T-helper 1 cell (primary cell): ENCODE measurements at regions not wholly inside any gene's neighbourhood (a gene's known extent, or its start where the extent isn't known, plus 50 kb on each side); places are given as distances from the start of the nearest gene placed in this dataset.
A peak's percentile ranks its signal among the peaks of the same experiment; 100 is the strongest.
"Not testable (repeated sequence)": the region's sequence is repeated elsewhere in the genome, so short reads cannot be mapped to it uniquely, and the experiment has no call there.

Source experiments
- DNase-seq, 5 donors: peaks; one replicate each; pipeline ENCODE4 v3.0.0-alpha.2; 2012 to 2020

GRCh38 chr2:44086629-44087028 lies 82.0 kb upstream of the PPM1B start:
- DNase-seq, result no peak

GRCh38 chr2:44087036-44087713 lies 81.5 kb upstream of the PPM1B start:
- peak; percentile 52 to 80 (median 72) for DNase-seq

- DNase-seq, result no peak
These were observed 81.0 kb upstream of the PPM1B start for GRCh38 chr2:44087714-44088092.

- not testable (repeated sequence) for DNase-seq
These were observed 76.2 kb upstream of the PPM1B start for GRCh38 chr2:44092519-44092918.

- DNase-seq, result no peak
These were observed 74.7 kb upstream of the PPM1B start for GRCh38 chr2:44093970-44094369.

- DNase-seq, result no peak
These were observed 71.3 kb upstream of the PPM1B start for GRCh38 chr2:44097322-44097907.

- DNase-seq, result no peak
These were observed 70.6 kb upstream of the PPM1B start for GRCh38 chr2:44098050-44098449.

GRCh38 chr2:44098891-44099290 lies 69.8 kb upstream of the PPM1B start:
- no peak for DNase-seq

- DNase-seq, result no peak
These were observed 68.3 kb upstream of the PPM1B start for GRCh38 chr2:44100351-44100750.

- no peak for DNase-seq
These were observed 67.4 kb upstream of the PPM1B start for GRCh38 chr2:44101246-44101645.

GRCh38 chr2:44102790-44103562 lies 65.7 kb upstream of the PPM1B start:
- DNase-seq, result no peak

- DNase-seq, result no peak
These were observed 65.0 kb upstream of the PPM1B start for GRCh38 chr2:44103639-44104038.

GRCh38 chr2:44104855-44105271 lies 63.8 kb upstream of the PPM1B start:
- DNase-seq, result no peak

- not testable (repeated sequence) for DNase-seq
These were observed 62.2 kb upstream of the PPM1B start for GRCh38 chr2:44106509-44106908.

- DNase-seq, result no peak
These were observed 61.5 kb upstream of the PPM1B start for GRCh38 chr2:44107086-44107740.

GRCh38 chr2:44107974-44108373 lies 60.7 kb upstream of the PPM1B start:
- no peak for DNase-seq

- no peak for DNase-seq
These were observed 59.5 kb upstream of the PPM1B start for GRCh38 chr2:44109166-44109565.

GRCh38 chr2:44110444-44110843 lies 58.2 kb upstream of the PPM1B start:
- DNase-seq, result no peak

- no peak for DNase-seq
These were observed 56.6 kb upstream of the PPM1B start for GRCh38 chr2:44112096-44112495.

- no peak for DNase-seq
These were observed 52.4 kb upstream of the PPM1B start for GRCh38 chr2:44116319-44116718.

GRCh38 chr2:44118257-44118656 lies 50.4 kb upstream of the PPM1B start:
- peak in 1 of 5 donors; percentile 40 for DNase-seq
